ENCODE measurements at regions not wholly inside any gene's neighbourhood (a gene's known extent, or its start where the extent isn't known, plus 50 kb on each side); places are given as distances from the start of the nearest gene placed in this dataset.

DNA sequence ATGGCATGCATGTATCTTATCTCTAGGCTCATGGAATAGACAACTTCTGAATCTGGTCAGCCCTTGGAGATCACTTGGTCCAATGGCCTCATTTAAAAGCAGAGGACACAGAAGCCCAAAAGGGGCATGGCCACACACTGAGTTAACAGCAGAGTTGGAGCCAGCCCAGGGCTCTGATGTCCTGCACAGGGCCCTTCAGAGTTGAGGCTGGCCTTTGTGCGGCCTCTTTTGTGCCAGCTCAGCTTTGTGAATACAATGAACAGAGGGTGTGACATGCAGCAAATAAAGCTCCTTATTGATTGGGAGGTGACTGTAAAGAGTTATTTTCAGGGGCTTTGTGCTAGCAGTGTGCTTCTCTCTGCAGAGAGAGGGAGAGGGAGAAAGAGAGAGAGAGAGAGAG lies 150.1 kb upstream of the STK32A start:
- DNase-seq (ENCODE audit: low spot score in 2 of 2): no peak
- intact Hi-C loops (cut with DNase I): no loop called here
- Histone ChIP-seq H3K27ac (no peak overlapping the region), H3K4me1 (no peaks in the 10 kb centered on the region), H3K36me3 (no peaks in the 10 kb centered on the region), H3K4me3 (no peak overlapping the region), H3K27me3 (no peaks in the 10 kb centered on the region), H3K9me3 (no peaks in the 10 kb centered on the region)
- TF ChIP-seq, protein P1, sequence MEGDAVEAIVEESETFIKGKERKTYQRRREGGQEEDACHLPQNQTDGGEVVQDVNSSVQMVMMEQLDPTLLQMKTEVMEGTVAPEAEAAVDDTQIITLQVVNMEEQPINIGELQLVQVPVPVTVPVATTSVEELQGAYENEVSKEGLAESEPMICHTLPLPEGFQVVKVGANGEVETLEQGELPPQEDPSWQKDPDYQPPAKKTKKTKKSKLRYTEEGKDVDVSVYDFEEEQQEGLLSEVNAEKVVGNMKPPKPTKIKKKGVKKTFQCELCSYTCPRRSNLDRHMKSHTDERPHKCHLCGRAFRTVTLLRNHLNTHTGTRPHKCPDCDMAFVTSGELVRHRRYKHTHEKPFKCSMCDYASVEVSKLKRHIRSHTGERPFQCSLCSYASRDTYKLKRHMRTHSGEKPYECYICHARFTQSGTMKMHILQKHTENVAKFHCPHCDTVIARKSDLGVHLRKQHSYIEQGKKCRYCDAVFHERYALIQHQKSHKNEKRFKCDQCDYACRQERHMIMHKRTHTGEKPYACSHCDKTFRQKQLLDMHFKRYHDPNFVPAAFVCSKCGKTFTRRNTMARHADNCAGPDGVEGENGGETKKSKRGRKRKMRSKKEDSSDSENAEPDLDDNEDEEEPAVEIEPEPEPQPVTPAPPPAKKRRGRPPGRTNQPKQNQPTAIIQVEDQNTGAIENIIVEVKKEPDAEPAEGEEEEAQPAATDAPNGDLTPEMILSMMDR (IDR thresholded peaks at IDR 0.05): no peak

DNA sequence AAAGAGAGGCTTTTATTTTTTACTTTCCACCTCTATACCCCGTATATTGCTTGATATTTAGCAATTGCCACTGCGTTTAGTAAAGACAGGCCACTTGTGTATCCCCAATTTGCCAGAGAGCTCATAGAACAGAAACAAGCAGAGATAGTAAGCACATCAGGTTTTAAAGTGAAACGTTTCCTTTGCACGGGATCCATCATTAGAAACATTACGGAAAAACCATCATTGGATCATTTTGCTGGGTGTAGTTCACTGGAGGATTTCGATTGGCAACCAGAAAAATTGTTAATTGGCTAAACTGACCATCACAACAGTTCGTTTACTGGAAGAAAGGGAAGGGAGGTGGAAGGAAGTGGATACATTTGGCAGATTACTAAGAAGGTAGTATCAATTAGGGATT lies 149.4 kb upstream of the STK32A start:
- Histone ChIP-seq H3K4me1 (no peaks in the 10 kb centered on the region), H3K27me3 (no peaks in the 10 kb centered on the region), H3K36me3 (no peaks in the 10 kb centered on the region), H3K4me3 (no peak overlapping the region), H3K9me3 (no peaks in the 10 kb centered on the region), H3K27ac (no peak overlapping the region)
- intact Hi-C loops (cut with DNase I): no loop called here
- DNase-seq (ENCODE audit: low spot score in 2 of 2): no peak
- TF ChIP-seq, protein P1 (IDR thresholded peaks at IDR 0.05): no peak

DNA sequence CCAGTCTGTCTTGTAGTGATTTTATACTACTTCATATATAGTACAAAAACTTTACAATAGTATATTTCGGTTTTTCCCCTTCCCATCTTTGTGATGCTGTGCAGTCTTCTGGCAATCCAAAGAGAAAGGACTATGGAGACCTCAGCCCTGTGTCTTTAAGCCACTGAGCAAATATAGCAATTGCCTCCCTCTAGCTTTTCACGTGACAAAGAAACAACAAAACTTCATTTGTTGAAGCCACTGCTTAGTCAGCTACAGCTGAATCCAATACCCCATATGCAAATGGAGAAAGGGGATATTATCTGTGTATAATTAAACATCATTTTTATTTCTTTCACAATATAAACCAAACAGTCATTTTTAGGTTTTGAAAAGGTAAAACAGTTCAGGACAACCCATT lies 142.8 kb upstream of the STK32A start:
- intact Hi-C loops (cut with DNase I): no loop called here
- Histone ChIP-seq H3K4me3 (no peak overlapping the region), H3K27me3 (no peaks in the 10 kb centered on the region), H3K4me1 (no peaks in the 10 kb centered on the region), H3K27ac (no peak overlapping the region), H3K36me3 (no peaks in the 10 kb centered on the region), H3K9me3 (no peaks in the 10 kb centered on the region)
- TF ChIP-seq, protein P1 (IDR thresholded peaks at IDR 0.05): no peak
- DNase-seq (ENCODE audit: low spot score in 2 of 2): no peak

DNA sequence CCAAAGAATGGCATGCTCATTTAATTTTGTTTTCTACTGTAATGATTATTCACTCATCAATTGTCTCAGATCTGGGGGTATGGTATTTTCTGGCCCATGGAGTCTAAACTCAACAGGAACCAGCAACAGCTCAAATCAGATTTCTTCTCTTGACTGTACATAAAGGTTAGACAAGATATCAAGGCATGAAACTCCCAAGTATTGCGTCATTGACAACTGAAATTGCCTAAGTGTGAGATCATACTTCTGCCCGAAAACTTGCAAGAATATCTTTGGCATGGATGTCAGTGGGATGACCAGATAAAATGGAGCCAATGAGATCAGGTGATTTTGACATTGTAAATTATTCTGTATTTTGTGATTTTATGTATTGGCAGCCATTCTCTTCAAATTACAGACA lies 141.7 kb upstream of the STK32A start:
- H3K36me3 ChIP-seq: no peaks in the 10 kb centered on the region
- no peaks in the 10 kb centered on the region for H3K9me3 ChIP-seq
- DNase-seq (ENCODE audit: low spot score in 2 of 2): no peak
- no peak overlapping the region for H3K4me3 ChIP-seq
- TF ChIP-seq, protein P1 (IDR thresholded peaks at IDR 0.05): no peak
- H3K27ac ChIP-seq: no peak overlapping the region
- intact Hi-C loops (cut with DNase I): no loop called here
- no peaks in the 10 kb centered on the region for H3K27me3 ChIP-seq
- no peaks in the 10 kb centered on the region for H3K4me1 ChIP-seq

DNA sequence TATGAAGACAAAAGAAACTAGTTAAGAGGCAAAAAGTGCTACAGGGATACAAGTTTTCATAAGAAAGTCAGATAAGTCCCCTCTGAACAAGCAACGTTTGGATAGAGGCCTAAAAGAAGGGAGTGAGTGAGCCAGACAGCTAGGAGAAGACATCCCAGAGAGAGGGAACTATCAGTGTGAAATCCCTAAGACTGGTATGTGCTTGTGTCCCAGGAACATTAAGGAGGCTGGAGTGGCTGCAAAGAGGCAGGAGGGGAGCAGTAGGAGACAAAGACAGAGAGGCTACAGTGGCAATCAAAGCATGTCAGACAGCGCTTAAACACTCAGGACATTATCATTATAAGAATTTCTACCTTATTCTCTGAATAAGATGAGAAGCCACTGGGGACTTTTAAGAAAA lies 139.1 kb upstream of the STK32A start:
- H3K4me3 ChIP-seq: no peak overlapping the region
- no peaks in the 10 kb centered on the region for H3K36me3 ChIP-seq
- no peak overlapping the region for H3K27ac ChIP-seq
- no peaks in the 10 kb centered on the region for H3K27me3 ChIP-seq
- intact Hi-C loops (cut with DNase I): no loop called here
- no peak for DNase-seq (ENCODE audit: low spot score in 2 of 2)
- H3K4me1 ChIP-seq: no peaks in the 10 kb centered on the region
- H3K9me3 ChIP-seq: no peaks in the 10 kb centered on the region
- TF ChIP-seq, protein P1 (IDR thresholded peaks at IDR 0.05): no peak

DNA sequence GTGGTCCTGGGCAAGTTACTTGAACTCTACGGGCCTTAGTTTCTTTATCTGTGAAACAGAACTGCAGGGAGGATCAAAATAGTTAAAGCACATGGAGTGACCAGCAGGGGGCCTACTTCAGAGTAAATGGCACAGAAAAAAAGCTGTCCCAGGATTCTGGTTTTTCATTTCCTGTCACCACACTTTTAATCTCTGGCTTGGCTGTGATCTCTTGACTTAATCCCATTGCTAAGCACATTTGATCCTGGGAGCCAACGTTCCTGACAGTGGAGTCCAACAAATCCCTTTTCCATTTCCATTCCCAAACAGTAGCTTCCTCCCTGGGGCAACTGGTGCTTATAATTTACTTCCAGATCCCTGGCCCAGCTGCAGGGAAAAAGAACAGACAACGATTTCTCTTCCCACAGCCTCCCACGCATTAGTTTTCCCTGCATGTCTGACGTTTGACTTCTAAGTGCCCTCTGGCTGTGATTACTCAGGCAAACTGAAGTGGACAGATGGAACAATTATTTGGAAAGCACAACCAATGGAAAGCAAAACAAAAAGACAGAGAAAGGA lies 136.5 kb upstream of the STK32A start:
- Histone ChIP-seq H3K4me1 (no peaks in the 10 kb centered on the region), H3K27me3 (no peaks in the 10 kb centered on the region), H3K36me3 (no peaks in the 10 kb centered on the region), H3K27ac (no peak overlapping the region), H3K9me3 (no peaks in the 10 kb centered on the region), H3K4me3 (no peak overlapping the region)
- intact Hi-C loops (cut with DNase I): no loop called here
- DNase-seq (ENCODE audit: low spot score in 2 of 2): no peak
- TF ChIP-seq, protein P1 (IDR thresholded peaks at IDR 0.05): peak in 2 of 3 experiments; percentile 11 to 21
